ENCODE measurements at regions not wholly inside any gene's neighbourhood (a gene's known extent, or its start where the extent isn't known, plus 50 kb on each side); places are given as distances from the start of the nearest gene placed in this dataset.

DNA sequence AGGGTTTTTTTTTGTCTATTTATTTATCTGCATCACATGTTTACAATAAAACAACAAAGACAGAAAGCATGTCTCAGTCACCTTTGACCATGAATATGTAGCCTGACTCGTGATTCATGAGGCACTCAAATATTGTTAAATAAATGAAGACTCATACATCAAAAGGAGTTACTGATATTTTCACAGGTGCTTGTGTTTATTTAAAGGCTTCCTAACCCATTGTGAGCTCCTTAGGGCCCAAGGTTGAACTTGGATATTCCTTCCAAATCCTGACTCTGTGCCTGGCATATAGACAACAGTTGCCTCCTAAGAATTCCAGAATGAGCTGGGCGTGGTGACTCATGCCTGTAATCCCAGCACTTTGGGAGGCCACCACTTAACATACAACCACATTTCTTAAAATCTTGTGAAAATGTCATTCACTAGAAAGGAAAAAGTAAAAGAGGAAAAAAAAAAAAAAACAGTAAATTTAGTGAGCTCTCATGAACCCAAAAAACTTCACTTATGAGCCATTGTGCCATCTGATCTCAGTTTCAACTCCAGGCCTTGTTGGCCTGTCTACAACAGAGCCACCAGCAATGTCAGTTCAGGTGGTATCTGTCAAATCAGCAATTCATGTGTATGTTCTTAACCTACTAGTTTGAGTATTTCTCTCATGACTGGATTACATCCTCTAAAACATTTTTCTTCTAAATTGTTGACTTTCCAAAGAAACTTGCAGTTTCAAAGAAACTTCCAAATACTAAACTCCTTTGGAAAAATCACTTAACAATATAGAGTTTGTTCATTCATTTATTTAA, 162.7 kb upstream of the MARCKS start:
- Mint-ChIP-seq H3K9me3 (ENCODE audit: low read depth) (no peaks in the 10 kb centered on the region), H3K4me1 (peaks cover 3% of the 10 kb centered on the region), H3K36me3 (ENCODE audit: low read depth) (no peaks in the 10 kb centered on the region), H3K27me3 (no peaks in the 10 kb centered on the region), H3K4me3 (no peak overlapping the region), H3K27ac (no peak overlapping the region)
- ATAC-seq (no peak), DNase-seq (no peak)
- POLR2A ChIA-PET = no interaction called here
- CTCF ChIA-PET = no interaction called here
- intact Hi-C loops (cut with DNase I, micrococcal nuclease) = no loop called here

- CTCF ChIA-PET = no interaction called here
- Mint-ChIP-seq H3K9me3 (ENCODE audit: low read depth) (no peaks in the 10 kb centered on the region), H3K4me1 (peaks cover under 1% of the 10 kb centered on the region), H3K27me3 (no peaks in the 10 kb centered on the region), H3K27ac (no peak overlapping the region), H3K4me3 (no peak overlapping the region), H3K36me3 (ENCODE audit: low read depth) (no peaks in the 10 kb centered on the region)
- intact Hi-C loops (cut with DNase I, micrococcal nuclease) = no loop called here
- DNase-seq (no peak), ATAC-seq (no peak)
- POLR2A ChIA-PET = no interaction called here
Observed at GRCh38 chr6:113695516-113695915, 161.6 kb upstream of the MARCKS start.

DNA sequence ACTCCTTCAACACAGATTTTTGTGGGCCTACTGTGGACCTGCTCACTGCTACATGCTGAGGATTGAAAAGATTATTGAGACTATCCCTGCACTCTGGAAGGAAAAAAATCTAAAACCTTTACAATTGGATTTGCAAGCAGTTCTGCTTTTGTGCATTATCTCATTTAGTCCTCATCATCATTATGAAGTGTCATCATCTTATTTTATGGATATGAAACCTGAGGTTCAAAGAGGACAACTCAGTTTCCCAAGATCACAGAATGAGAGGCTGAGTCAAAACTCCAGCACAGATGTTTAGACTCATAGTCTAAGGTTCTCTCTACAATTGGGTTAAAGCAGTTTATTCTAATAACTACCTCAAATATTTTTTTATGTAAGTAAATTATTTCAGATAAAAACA, 160.2 kb upstream of the MARCKS start:
- Mint-ChIP-seq H3K27me3 (no peaks in the 10 kb centered on the region), H3K9me3 (ENCODE audit: low read depth) (no peaks in the 10 kb centered on the region), H3K36me3 (ENCODE audit: low read depth) (no peaks in the 10 kb centered on the region), H3K27ac (no peak overlapping the region), H3K4me1 (no peaks in the 10 kb centered on the region), H3K4me3 (no peak overlapping the region)
- intact Hi-C loops (cut with DNase I, micrococcal nuclease) = no loop called here
- ATAC-seq = no peak
- no peak for DNase-seq
- ChIA-PET CTCF (no interaction called here), POLR2A (no interaction called here)

- ChIA-PET POLR2A (no interaction called here), CTCF (no interaction called here)
- no peak overlapping the region for H3K27ac Mint-ChIP-seq
- intact Hi-C loops (cut with DNase I, micrococcal nuclease) = no loop called here
- H3K27me3 Mint-ChIP-seq = no peaks in the 10 kb centered on the region
- DNase-seq = no peak
- H3K4me1 Mint-ChIP-seq = no peaks in the 10 kb centered on the region
- no peaks in the 10 kb centered on the region for H3K9me3 Mint-ChIP-seq (ENCODE audit: low read depth)
- no peak for ATAC-seq
- H3K4me3 Mint-ChIP-seq = no peak overlapping the region
- no peaks in the 10 kb centered on the region for H3K36me3 Mint-ChIP-seq (ENCODE audit: low read depth)
Observed at GRCh38 chr6:113697632-113698410, 159.3 kb upstream of the MARCKS start.

DNA sequence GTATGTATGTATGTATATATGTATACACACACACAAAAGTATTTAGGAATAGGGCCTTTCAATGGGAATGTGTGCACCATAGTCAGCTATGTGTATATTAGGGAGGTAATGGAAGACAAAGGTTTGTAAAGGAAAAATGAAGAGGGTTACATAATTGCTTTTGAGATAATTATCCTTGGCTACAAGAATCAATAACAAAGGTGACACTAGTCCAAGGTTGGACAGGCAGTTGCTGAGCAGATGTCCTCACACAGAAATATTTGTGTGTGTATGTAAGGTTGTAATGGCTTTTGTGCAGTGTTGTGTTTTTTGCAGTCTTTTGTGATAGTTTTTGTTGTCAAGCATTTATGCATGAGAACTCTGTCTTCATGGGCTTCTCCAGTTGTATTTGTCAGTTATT, 157.9 kb upstream of the MARCKS start:
- H3K36me3 Mint-ChIP-seq (ENCODE audit: low read depth) = no peaks in the 10 kb centered on the region
- POLR2A ChIA-PET = no interaction called here
- H3K9me3 Mint-ChIP-seq (ENCODE audit: low read depth) = no peaks in the 10 kb centered on the region
- no peaks in the 10 kb centered on the region for H3K27me3 Mint-ChIP-seq
- ATAC-seq (no peak), DNase-seq (no peak)
- no peaks in the 10 kb centered on the region for H3K4me1 Mint-ChIP-seq
- H3K27ac Mint-ChIP-seq = no peak overlapping the region
- H3K4me3 Mint-ChIP-seq = no peak overlapping the region
- intact Hi-C loops (cut with DNase I, micrococcal nuclease) = no loop called here
- CTCF ChIA-PET = no interaction called here

DNA sequence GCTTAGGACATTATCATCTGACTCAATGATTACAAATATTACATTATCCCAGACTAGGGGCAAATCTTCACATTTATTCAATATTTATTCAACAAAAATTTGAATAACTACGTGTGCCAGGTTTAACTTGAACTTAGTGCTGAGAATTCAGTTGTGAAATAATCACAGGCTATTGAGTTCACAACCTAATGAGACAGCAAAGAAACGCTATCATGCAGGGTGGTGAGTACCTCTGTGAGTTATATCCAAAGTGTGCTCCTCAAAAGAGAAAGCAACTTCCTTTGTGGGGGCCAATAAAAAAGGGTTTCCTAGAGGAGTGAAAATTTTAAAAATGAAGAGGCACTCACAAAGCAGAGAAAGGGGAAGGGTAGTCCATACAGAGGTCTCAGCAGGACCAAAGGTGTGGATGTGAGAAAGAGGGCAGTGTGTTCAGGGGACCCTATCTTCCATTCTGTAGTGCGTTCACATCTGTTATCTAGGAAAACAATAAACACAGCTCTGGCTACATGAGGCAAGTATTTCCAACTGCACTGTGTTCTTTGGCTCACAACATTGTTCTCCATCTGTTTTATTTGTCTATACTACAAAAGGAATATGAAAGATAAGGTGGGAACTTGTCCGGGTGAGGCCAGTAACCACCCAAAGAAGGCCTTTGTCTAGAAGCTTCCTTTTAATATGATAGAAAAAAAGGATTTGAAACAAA, 155.4 kb upstream of the MARCKS start:
- Mint-ChIP-seq H3K4me1 (no peaks in the 10 kb centered on the region), H3K27ac (no peak overlapping the region), H3K9me3 (ENCODE audit: low read depth) (no peaks in the 10 kb centered on the region), H3K27me3 (no peaks in the 10 kb centered on the region), H3K4me3 (no peak overlapping the region), H3K36me3 (ENCODE audit: low read depth) (no peaks in the 10 kb centered on the region)
- DNase-seq (no peak), ATAC-seq (no peak)
- CTCF ChIA-PET = no interaction called here
- POLR2A ChIA-PET = no interaction called here
- intact Hi-C loops (cut with DNase I, micrococcal nuclease) = no loop called here

- Mint-ChIP-seq H3K9me3 (ENCODE audit: low read depth) (no peaks in the 10 kb centered on the region), H3K36me3 (ENCODE audit: low read depth) (no peaks in the 10 kb centered on the region), H3K27ac (no peak overlapping the region), H3K4me3 (no peak overlapping the region), H3K27me3 (no peaks in the 10 kb centered on the region), H3K4me1 (no peaks in the 10 kb centered on the region)
- DNase-seq (no peak), ATAC-seq (no peak)
- CTCF ChIA-PET = no interaction called here
- intact Hi-C loops (cut with DNase I, micrococcal nuclease) = no loop called here
- POLR2A ChIA-PET = no interaction called here
Observed at GRCh38 chr6:113707194-113707593, 150.0 kb upstream of the MARCKS start.

GRCh38 chr6:113709936-113710509, 147.1 kb upstream of the MARCKS start:
- DNase-seq (no peak), ATAC-seq (no peak)
- no peaks in the 10 kb centered on the region for H3K27me3 Mint-ChIP-seq
- ChIA-PET CTCF (no interaction called here), POLR2A (no interaction called here)
- intact Hi-C loops (cut with DNase I, micrococcal nuclease) = no loop called here
- H3K27ac Mint-ChIP-seq = no peak overlapping the region
- no peaks in the 10 kb centered on the region for H3K9me3 Mint-ChIP-seq (ENCODE audit: low read depth)
- no peaks in the 10 kb centered on the region for H3K4me1 Mint-ChIP-seq
- H3K4me3 Mint-ChIP-seq = no peak overlapping the region
- no peaks in the 10 kb centered on the region for H3K36me3 Mint-ChIP-seq (ENCODE audit: low read depth)

GRCh38 chr6:113713665-113714064, 143.5 kb upstream of the MARCKS start:
- POLR2A ChIA-PET = no interaction called here
- no peaks in the 10 kb centered on the region for H3K9me3 Mint-ChIP-seq (ENCODE audit: low read depth)
- intact Hi-C loops (cut with DNase I, micrococcal nuclease) = no loop called here
- H3K27ac Mint-ChIP-seq = no peak overlapping the region
- CTCF ChIA-PET = interaction anchor here (1.4 kb wide), 1 partner anchor 41 kb away, joined by 3 read pairs; no protein-coding TSS in a partner anchor
- DNase-seq (no peak), ATAC-seq (no peak)
- H3K36me3 Mint-ChIP-seq (ENCODE audit: low read depth) = no peaks in the 10 kb centered on the region
- H3K4me3 Mint-ChIP-seq = no peak overlapping the region
- peaks cover 4% of the 10 kb centered on the region for H3K27me3 Mint-ChIP-seq
- H3K4me1 Mint-ChIP-seq = no peaks in the 10 kb centered on the region

DNA sequence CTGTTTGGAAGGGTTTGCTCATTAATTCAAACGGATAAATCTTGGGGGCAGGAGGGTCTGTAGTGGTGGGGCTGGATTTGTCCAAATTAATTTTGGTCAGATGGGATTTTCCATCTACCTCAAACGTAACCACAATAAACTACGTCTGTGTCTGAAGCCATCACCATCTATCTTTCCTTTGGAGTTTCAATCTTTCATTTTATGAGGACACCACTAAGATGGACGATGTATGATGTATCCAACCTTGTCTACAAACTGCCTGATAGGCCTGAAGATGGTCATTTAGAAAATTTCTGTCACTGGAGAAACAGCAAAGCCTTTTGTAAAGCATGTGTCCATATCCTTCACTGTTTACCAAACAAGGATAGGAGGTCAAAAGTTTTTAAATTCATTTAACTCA, 138.6 kb upstream of the MARCKS start:
- POLR2A ChIA-PET = no interaction called here
- Mint-ChIP-seq H3K27me3 (peaks cover 8% of the 10 kb centered on the region), H3K36me3 (ENCODE audit: low read depth) (no peaks in the 10 kb centered on the region), H3K9me3 (ENCODE audit: low read depth) (no peaks in the 10 kb centered on the region), H3K27ac (no peak overlapping the region), H3K4me1 (no peaks in the 10 kb centered on the region), H3K4me3 (no peak overlapping the region)
- intact Hi-C loops (cut with DNase I, micrococcal nuclease) = no loop called here
- ATAC-seq (no peak), DNase-seq (no peak)
- CTCF ChIA-PET = no interaction called here

DNA sequence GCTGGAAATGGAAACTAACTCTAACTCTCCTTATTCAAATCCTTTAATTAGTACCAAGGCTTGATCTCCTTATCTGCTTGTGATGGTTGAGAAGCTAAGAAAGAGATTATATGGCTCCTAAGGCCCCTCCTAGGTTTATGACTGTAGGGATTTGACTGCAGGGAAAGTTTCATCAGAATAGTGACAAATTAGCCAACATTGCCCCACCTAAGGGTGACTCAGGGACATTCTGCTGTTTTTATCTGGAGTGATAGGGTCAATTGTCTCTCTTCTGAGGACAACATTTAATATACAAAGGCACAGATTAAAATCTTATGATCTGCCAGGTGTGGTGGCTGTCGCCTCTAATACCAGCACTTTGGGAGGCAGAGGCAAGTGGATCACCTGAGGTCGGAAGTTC, 138.1 kb upstream of the MARCKS start:
- ChIA-PET CTCF (no interaction called here), POLR2A (no interaction called here)
- ATAC-seq (no peak), DNase-seq (no peak)
- Mint-ChIP-seq H3K36me3 (ENCODE audit: low read depth) (no peaks in the 10 kb centered on the region), H3K27ac (no peak overlapping the region), H3K4me1 (no peaks in the 10 kb centered on the region), H3K9me3 (ENCODE audit: low read depth) (no peaks in the 10 kb centered on the region), H3K4me3 (no peak overlapping the region), H3K27me3 (peaks cover 8% of the 10 kb centered on the region)
- intact Hi-C loops (cut with DNase I, micrococcal nuclease) = no loop called here

DNA sequence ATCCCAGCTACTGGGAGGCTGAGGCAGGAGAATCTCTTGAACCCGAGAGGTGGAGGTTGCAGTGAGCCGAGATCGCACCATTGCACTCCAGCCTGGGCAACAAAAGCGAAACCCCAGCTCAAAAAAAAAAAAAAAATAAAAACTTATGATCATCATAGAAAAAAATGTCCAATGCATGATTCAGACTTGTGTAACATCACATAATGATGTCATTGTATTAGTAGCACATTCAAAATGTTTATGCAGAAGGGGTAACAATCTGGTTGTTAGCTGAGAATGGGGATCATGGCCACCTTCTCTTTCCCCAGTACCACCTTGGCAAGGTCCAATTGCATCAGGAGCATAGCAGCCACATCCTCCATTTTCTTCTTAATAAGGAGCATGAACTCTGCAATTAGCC, 137.6 kb upstream of the MARCKS start:
- no peak overlapping the region for H3K4me3 Mint-ChIP-seq
- DNase-seq = no peak
- no peaks in the 10 kb centered on the region for H3K4me1 Mint-ChIP-seq
- intact Hi-C loops (cut with DNase I, micrococcal nuclease) = no loop called here
- H3K36me3 Mint-ChIP-seq (ENCODE audit: low read depth) = no peaks in the 10 kb centered on the region
- ChIA-PET POLR2A (no interaction called here), CTCF (no interaction called here)
- H3K27me3 Mint-ChIP-seq = peaks cover 8% of the 10 kb centered on the region
- H3K9me3 Mint-ChIP-seq (ENCODE audit: low read depth) = no peaks in the 10 kb centered on the region
- H3K27ac Mint-ChIP-seq = no peak overlapping the region
- ATAC-seq = no peak

All from activated CD4-positive, alpha-beta T cell treated with anti-CD3 and anti-CD28 coated beads for 36 hours (primary cell).